GM12874 (cell line): ENCODE measurements at regions not wholly inside any gene's neighbourhood (a gene's known extent, or its start where the extent isn't known, plus 50 kb on each side); places are given as distances from the start of the nearest gene placed in this dataset.

ENCODE experiments used
- TF ChIP-seq, protein P1 (sequence below): IDR thresholded peaks from 2 replicates; pipeline ENCODE4 v1.5.1; 2011; ENCODE audit warnings: low read depth, mild to moderate bottlenecking, control low read depth, low read length, moderate library complexity; ENCODE audit not compliant: insufficient read depth

DNA sequence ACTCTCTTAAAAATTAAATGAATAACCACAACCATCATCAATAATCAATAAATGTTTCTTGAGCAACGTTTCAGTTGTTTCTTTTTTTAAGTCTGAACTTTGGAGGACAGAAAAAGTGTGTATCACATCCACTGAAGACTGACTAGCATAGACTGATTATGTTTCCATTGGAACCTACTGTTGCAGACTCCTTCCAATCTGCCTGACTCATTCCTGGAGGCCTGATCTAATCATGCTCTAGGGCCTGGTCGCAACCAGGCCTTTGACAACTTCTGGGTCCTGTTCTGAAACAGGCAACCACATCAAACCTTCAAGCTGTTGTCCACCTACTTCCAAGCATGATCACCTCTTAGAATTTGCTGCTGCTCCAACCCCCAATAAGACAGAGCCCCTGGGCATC is 109.2 kb upstream of the NUDT7 start:
- TF ChIP-seq, protein P1, sequence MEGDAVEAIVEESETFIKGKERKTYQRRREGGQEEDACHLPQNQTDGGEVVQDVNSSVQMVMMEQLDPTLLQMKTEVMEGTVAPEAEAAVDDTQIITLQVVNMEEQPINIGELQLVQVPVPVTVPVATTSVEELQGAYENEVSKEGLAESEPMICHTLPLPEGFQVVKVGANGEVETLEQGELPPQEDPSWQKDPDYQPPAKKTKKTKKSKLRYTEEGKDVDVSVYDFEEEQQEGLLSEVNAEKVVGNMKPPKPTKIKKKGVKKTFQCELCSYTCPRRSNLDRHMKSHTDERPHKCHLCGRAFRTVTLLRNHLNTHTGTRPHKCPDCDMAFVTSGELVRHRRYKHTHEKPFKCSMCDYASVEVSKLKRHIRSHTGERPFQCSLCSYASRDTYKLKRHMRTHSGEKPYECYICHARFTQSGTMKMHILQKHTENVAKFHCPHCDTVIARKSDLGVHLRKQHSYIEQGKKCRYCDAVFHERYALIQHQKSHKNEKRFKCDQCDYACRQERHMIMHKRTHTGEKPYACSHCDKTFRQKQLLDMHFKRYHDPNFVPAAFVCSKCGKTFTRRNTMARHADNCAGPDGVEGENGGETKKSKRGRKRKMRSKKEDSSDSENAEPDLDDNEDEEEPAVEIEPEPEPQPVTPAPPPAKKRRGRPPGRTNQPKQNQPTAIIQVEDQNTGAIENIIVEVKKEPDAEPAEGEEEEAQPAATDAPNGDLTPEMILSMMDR: no peak

DNA sequence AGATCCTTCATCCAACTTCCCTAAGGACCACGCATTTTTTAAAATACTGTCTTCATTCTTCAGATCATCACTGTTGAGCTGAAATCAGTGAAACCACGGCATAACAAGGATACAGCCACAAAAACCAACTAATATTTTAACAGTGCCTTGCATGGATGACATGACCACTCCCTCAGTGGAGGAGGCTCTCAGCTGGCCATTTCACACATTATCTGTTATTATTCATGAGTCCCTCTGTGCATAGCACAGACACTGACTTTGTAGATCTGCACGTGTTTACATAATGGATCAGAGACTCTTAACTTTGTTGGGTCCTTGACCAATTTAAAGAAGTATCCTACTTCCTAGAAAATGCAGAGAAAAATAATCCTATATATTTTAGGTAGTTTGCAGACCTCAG is 104.8 kb upstream of the NUDT7 start:
- TF ChIP-seq, protein P1: no peak

DNA sequence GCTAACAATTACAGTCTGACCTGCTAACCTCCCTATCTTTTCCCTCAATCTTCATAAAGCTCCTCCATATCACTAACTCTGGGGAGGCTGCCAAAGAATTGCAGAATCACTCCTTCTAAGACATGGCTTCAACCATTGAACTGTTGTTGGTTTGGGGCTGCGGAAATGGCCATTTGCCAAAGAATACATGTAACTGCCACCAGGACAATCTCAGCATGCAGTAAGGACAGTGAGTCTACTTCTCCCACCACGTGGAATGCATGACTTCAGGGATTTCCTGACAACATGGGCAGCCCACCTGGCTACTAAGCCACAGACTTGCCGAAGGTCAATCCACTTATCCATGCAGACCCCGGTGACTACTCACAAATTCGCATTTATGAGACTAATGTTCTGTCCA is 104.3 kb upstream of the NUDT7 start:
- TF ChIP-seq, protein P1: no peak

DNA sequence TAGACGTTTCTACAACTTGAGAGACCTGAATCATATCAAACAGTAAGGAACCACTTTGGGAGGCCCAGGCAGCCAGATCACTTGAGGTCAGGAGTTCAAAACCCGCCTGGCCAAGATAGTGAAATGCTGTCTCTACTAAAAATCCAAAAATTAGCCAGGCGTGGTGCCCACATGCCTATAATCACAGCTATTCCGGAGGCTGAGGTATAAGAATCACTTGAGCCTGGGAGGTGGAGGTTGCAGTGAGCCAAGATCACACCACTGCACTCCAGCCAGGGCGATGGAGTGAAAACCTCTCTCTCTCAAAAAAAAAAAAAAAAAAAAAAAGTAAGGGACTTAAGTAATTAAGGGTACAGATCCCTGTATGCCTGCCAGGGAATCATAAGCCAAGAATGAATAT is 103.4 kb upstream of the NUDT7 start:
- TF ChIP-seq, protein P1: no peak

DNA sequence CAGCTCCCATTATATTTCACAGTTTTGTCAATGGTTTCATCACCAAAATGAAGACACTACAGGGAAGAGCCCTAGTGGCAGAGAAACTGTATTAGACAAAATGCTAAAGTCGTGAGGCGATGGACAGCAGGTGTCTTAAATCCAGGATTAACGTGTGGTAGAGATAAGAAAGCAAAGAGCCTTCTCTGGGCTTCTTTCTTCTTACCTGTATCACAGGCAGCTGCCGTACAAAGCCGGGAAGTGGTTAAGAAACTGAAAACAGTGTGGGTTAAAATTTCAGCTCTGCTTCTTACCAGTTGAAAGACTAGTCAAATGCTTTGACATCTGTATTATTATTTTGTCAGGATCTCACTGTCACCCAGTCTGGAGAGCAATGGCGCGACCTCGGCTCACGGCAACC is 98.2 kb upstream of the NUDT7 start:
- TF ChIP-seq, protein P1: no peak

DNA sequence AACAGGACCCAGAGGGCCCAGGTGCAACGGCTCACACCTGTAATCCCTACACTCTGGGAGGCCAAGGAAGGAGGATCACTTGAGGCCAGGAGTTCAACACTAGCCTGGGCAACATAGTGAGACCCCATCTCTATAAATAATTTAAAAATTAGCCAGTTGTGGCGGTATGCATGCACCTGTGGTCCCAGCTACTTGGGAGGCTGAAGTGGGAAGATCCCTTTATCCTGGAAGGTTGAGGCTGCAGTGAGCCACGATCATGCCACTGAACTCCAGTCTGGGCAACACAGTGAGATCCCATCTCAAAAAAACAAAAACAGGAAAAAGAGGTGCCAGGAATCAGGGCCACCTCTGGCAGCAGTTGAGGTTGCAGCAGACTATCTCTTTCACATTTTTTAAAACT is 85.7 kb upstream of the NUDT7 start:
- TF ChIP-seq, protein P1: no peak

DNA sequence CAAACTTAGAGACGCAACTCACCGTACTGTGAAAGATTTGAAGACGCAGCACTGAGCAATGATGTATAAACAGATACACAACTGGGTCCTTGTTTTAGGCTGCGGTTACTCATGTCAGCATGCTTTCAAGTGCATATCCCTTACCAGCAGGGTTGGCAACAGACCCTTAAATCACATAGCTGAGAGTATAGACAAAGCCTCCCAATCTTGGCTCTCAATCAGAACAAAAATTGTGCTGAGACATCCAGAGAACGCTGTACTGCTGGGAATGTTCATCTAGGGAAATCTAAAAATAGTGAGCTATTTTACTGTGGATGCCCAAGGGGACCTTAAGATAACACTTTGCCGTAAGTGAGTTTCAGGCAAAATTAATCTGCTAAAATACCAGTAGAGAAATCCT is 84.4 kb upstream of the NUDT7 start:
- TF ChIP-seq, protein P1: no peak

DNA sequence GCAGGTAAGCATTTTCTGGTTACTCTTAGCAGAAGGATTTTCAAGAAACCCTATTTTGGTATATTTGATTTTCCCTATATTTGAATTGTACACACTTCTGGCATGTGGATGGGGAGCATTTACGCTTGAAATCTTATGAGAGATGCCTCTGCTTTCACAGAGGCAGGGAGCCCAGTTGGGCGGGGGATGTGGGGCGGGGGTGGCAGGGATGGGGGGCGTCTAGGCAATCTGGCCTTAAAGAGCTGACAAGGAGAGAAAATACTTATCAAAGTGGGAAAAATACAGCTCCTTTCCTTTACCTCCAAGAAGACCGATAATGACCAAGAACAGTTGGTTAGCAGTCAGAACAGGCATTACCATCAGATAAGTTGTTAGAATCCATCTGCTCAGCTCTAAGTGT is 79.1 kb upstream of the NUDT7 start:
- TF ChIP-seq, protein P1: no peak
